GM12878 (cell line): ENCODE measurements at regions not wholly inside any gene's neighbourhood (a gene's known extent, or its start where the extent isn't known, plus 50 kb on each side); places are given as distances from the start of the nearest gene placed in this dataset.

ENCODE experiments used
- ATAC-seq: fragments of 200-7000 bp; cut with Tn5 transposase; 3 replicates; pipeline ENCODE4 v1.9.1; 2020; ENCODE audit warnings: mild to moderate bottlenecking, moderate library complexity
- BruUV-seq: library from RNA; stranded (reverse); fragments of 400-500 nt; replicated peaks from 2 replicates; lab custom pipeline; 2021; lab: Mats Ljungman, UMichigan
- CTCF ChIA-PET: fragments of 300-600 bp; sonication (Branson Sonifier 250); formaldehyde crosslinking; extraction: SDS; loops from one replicate; lab custom pipeline; 2021; ENCODE audit warnings: inconsistent platforms; lab: Yijun Ruan, JAX
- POLR2A ChIA-PET: fragments of 350-600 bp; formaldehyde crosslinking; extraction: SDS; loops from one replicate; lab custom pipeline; 2021; ENCODE audit warnings: inconsistent platforms; lab: Charles Lee
- RAD21 ChIA-PET: fragments of 300-600 bp; sonication (Branson Sonifier 250); formaldehyde crosslinking; loops from one replicate; lab custom pipeline; 2023; ENCODE audit warnings: antibody characterized with exemption; ENCODE audit not compliant: unreplicated experiment; lab: Charles Lee
- SMC1A ChIA-PET: fragments of 300-600 bp; sonication (Branson Sonifier 250); formaldehyde crosslinking; loops from one replicate; lab custom pipeline; 2023; ENCODE audit not compliant: unreplicated experiment, uncharacterized antibody; lab: Charles Lee
- DNase-seq: peaks from one replicate; pipeline ENCODE4 v3.0.0-alpha.2; 2011; ENCODE audit warnings: low read depth, low spot score
- FAIRE-seq: peaks from 3 replicates; lab custom pipeline; 2011; peaks lifted over from hg19 to GRCh38; lab: Jason Lieb, UNC
- H2AFZ ChIP-seq: 2 replicates; pipeline ENCODE4 v1.6.0; 2011; ENCODE audit warnings: low read depth, low read length, control low read depth; ENCODE audit not compliant: control insufficient read depth
- H3K27ac ChIP-seq: 2 replicates; pipeline ENCODE4 v1.5.1; 2011; ENCODE audit warnings: control low read depth; ENCODE audit not compliant: control insufficient read depth, insufficient read depth
- H3K27me3 ChIP-seq, 2 experiments: replicated peaks in 1 of 2; 2 replicates each; pipeline versions ENCODE4 v1.6.0 to v1.6.1; 2011; ENCODE audit warnings: low read length in 1 of 2; ENCODE audit not compliant: control insufficient read depth in 2 of 2, insufficient read depth in 2 of 2
- H3K36me3 ChIP-seq, 2 experiments: 2 replicates each; pipeline ENCODE4 v1.5.1; 2011; ENCODE audit warnings: low read length in 1 of 2; ENCODE audit not compliant: control insufficient read depth in 2 of 2, insufficient read depth in 2 of 2
- H3K4me1 ChIP-seq: 2 replicates; pipeline ENCODE4 v1.6.1; 2011; ENCODE audit warnings: mild to moderate bottlenecking, low read length, moderate library complexity, mixed read lengths; ENCODE audit not compliant: control insufficient read depth, insufficient read depth
- H3K4me2 ChIP-seq: 2 replicates; pipeline ENCODE4 v1.6.0; 2011; ENCODE audit warnings: control low read depth; ENCODE audit not compliant: control insufficient read depth, insufficient read depth
- H3K4me3 ChIP-seq: fragments of 200-600 bp; sonication (generic); 2 replicates; pipeline ENCODE4 v1.5.1; 2016
- H3K79me2 ChIP-seq: 2 replicates; pipeline ENCODE4 v1.6.0; 2011; ENCODE audit warnings: low read length; ENCODE audit not compliant: control insufficient read depth, insufficient read depth
- H3K9ac ChIP-seq: 2 replicates; pipeline ENCODE4 v1.8.0; 2011; ENCODE audit warnings: low read length, control low read depth, mixed read lengths; ENCODE audit not compliant: control insufficient read depth, insufficient read depth
- H3K9me3 ChIP-seq: replicated peaks from 3 replicates; pipeline ENCODE4 v1.5.1; 2011; ENCODE audit warnings: mild to moderate bottlenecking, low read length; ENCODE audit not compliant: control insufficient read depth, insufficient read depth
- H4K20me1 ChIP-seq: 2 replicates; pipeline ENCODE4 v1.6.0; 2011; ENCODE audit not compliant: control insufficient read depth, insufficient read depth
- E2F4 ChIP-seq: IDR thresholded peaks from 2 replicates; pipeline ENCODE4 v1.6.1; 2012; ENCODE audit warnings: low read depth, low read length, improper control_type of control experiment
- GATAD2B ChIP-seq: fragments of 450-650 bp; conservative IDR thresholded peaks from 2 replicates; pipeline ENCODE4 v1.6.1; 2017; ENCODE audit warnings: low read depth, mild to moderate bottlenecking, moderate library complexity
- HDGF ChIP-seq: fragments of 450-650 bp; IDR thresholded peaks from 2 replicates; pipeline ENCODE4 v1.6.1; 2016; ENCODE audit warnings: antibody characterized with exemption
- NR2C2 ChIP-seq: IDR thresholded peaks from 2 replicates; pipeline ENCODE4 v1.6.1; 2011; ENCODE audit warnings: borderline replicate concordance, low read depth; ENCODE audit not compliant: control insufficient read depth, insufficient read length
- PKNOX1 ChIP-seq: fragments of 450-650 bp; IDR thresholded peaks from 2 replicates; pipeline ENCODE4 v1.6.1; 2016; ENCODE audit warnings: mild to moderate bottlenecking
- RAD21 ChIP-seq: IDR thresholded peaks from 2 replicates; pipeline ENCODE4 v1.6.1; 2011; ENCODE audit warnings: mild to moderate bottlenecking, low read depth, low read length, moderate library complexity; ENCODE audit not compliant: insufficient read depth
- STAT1 ChIP-seq: fragments of 450-650 bp; conservative IDR thresholded peaks from 2 replicates; pipeline ENCODE4 v1.6.1; 2014; ENCODE audit warnings: antibody characterized with exemption, mild to moderate bottlenecking
- WGBS: methylation state at CpG from one replicate; pipeline ENCODE4 v1.1.6; 2016; ENCODE audit warnings: low lambda C conversion rate; ENCODE audit not compliant: insufficient replicate concordance, insufficient coverage; ENCODE audit errors: missing lambda C conversion rate; 5-methylcytosine and 5-hydroxymethylcytosine counted together
- in situ Hi-C: fragments of 300-500 bp; cut with MboI; formaldehyde crosslinking; loops from 9 replicates; pipeline ENCODE4 v1.14.3; 2018; ENCODE audit warnings: mixed read lengths
- intact Hi-C: fragments of 100-400 bp; cut with micrococcal nuclease; formaldehyde crosslinking; loops from one replicate; pipeline ENCODE4 v1.14.2; 2022; ENCODE audit not compliant: unreplicated experiment
- TF ChIP-seq, protein P1 (sequence below): fragments of 150-350 bp; IDR thresholded peaks from 2 replicates; pipeline ENCODE4 v1.6.1; 2016; ENCODE audit warnings: low read depth, low read length

DNA sequence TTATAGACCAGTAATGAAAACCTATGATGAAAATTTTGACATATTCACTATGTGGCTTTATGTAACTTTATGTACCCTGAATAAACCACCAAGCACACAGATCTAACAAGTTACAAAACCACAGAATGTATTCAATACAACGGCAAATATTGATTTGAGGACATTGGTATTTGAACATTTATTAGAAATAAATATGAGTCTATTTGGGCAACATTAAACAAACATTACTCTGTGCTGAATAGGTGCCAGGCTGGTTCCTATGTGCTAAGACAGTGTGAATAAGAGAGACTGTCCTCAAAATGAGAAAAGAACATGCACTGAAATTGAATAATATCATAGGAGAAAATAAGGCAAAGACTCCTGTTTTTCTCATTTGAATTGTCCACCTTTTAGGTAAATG lies 1341.2 kb downstream of the PLA2G4A start:
- ATAC-seq = no peak
- ChIA-PET RAD21 (no interaction called here), CTCF (no interaction called here), SMC1A (no interaction called here), POLR2A (no interaction called here)
- no peak overlapping the region for H3K27ac ChIP-seq
- H3K9me3 ChIP-seq = no peaks in the 10 kb centered on the region
- no peaks in the 10 kb centered on the region for H3K36me3 ChIP-seq
- no peak overlapping the region for H3K4me2 ChIP-seq
- no peak overlapping the region for H3K4me3 ChIP-seq
- H3K4me1 ChIP-seq = no peaks in the 10 kb centered on the region
- H3K79me2 ChIP-seq = no peaks in the 10 kb centered on the region
- TF ChIP-seq, protein P1, sequence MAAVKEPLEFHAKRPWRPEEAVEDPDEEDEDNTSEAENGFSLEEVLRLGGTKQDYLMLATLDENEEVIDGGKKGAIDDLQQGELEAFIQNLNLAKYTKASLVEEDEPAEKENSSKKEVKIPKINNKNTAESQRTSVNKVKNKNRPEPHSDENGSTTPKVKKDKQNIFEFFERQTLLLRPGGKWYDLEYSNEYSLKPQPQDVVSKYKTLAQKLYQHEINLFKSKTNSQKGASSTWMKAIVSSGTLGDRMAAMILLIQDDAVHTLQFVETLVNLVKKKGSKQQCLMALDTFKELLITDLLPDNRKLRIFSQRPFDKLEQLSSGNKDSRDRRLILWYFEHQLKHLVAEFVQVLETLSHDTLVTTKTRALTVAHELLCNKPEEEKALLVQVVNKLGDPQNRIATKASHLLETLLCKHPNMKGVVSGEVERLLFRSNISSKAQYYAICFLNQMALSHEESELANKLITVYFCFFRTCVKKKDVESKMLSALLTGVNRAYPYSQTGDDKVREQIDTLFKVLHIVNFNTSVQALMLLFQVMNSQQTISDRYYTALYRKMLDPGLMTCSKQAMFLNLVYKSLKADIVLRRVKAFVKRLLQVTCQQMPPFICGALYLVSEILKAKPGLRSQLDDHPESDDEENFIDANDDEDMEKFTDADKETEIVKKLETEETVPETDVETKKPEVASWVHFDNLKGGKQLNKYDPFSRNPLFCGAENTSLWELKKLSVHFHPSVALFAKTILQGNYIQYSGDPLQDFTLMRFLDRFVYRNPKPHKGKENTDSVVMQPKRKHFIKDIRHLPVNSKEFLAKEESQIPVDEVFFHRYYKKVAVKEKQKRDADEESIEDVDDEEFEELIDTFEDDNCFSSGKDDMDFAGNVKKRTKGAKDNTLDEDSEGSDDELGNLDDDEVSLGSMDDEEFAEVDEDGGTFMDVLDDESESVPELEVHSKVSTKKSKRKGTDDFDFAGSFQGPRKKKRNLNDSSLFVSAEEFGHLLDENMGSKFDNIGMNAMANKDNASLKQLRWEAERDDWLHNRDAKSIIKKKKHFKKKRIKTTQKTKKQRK = no peak
- TF ChIP-seq E2F4 (no peak), HDGF (no peak), PKNOX1 (no peak), STAT1 (no peak), RAD21 (no peak), GATAD2B (no peak), NR2C2 (no peak)
- no peaks in the 10 kb centered on the region for H3K27me3 ChIP-seq
- DNase-seq = no peak
- no peak overlapping the region for H2AFZ ChIP-seq
- intact Hi-C loops (no loop called here), in situ Hi-C loops (no loop called here)
- BruUV-seq = no TSS peak
- no peak for FAIRE-seq
- H3K9ac ChIP-seq = no peak overlapping the region
- H4K20me1 ChIP-seq = no peaks in the 10 kb centered on the region
- 4% methylated on average over 1 of the region's 1 CpG for WGBS
